ENCODE measurements at regions not wholly inside any gene's neighbourhood (a gene's known extent, or its start where the extent isn't known, plus 50 kb on each side); places are given as distances from the start of the nearest gene placed in this dataset.

DNA sequence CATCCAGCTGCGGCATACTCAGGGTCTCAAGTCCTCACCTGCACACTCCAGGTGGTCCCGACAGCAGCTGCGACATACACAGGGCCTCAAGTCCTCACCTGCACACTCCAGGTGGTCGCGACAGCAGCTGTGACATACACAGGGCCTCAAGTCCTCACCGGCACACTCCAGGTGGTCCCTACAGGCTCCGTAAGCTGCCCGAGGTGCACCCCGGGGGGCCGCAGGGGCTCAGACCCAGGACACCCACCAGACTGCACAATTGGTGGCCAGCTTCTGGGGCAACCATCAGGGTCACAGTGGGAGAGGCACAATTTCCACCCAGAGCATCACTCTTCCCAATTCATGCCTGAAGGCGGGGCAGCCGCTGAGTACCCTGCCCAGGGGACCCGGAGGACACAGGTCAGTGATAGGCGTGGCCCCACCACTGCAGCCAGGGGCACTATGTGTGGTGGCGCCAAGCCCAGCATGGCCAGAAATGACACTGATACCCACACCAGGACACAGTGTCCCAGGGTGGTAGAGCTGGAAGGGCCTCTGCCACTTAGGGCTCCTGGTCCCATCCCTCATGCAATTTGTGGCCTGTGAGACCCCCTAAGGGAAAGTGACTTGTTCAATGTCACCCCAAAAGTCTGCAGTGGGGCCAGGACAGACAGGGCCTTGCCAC lies 57.5 kb upstream of the ZNF469 start:
- TF ChIP-seq, protein P1, sequence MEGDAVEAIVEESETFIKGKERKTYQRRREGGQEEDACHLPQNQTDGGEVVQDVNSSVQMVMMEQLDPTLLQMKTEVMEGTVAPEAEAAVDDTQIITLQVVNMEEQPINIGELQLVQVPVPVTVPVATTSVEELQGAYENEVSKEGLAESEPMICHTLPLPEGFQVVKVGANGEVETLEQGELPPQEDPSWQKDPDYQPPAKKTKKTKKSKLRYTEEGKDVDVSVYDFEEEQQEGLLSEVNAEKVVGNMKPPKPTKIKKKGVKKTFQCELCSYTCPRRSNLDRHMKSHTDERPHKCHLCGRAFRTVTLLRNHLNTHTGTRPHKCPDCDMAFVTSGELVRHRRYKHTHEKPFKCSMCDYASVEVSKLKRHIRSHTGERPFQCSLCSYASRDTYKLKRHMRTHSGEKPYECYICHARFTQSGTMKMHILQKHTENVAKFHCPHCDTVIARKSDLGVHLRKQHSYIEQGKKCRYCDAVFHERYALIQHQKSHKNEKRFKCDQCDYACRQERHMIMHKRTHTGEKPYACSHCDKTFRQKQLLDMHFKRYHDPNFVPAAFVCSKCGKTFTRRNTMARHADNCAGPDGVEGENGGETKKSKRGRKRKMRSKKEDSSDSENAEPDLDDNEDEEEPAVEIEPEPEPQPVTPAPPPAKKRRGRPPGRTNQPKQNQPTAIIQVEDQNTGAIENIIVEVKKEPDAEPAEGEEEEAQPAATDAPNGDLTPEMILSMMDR (conservative IDR thresholded peaks at IDR 0.05): no peak
- TF ChIP-seq ZFX (IDR thresholded peaks at IDR 0.05): no peak
